ENCODE measurements at regions not wholly inside any gene's neighbourhood (a gene's known extent, or its start where the extent isn't known, plus 50 kb on each side); places are given as distances from the start of the nearest gene placed in this dataset.
"Not testable (repeated sequence)": the region's sequence is repeated elsewhere in the genome, so short reads cannot be mapped to it uniquely, and the experiment has no call there.

- DNase-seq: no peak
Observed at GRCh38 chr6:151154418-151154817, 85.3 kb upstream of the AKAP12 start.

GRCh38 chr6:151155095-151155494 lies 84.7 kb upstream of the AKAP12 start:
- DNase-seq: no peak

- DNase-seq: peak; percentile 23
Observed at GRCh38 chr6:151160929-151161757, 78.6 kb upstream of the AKAP12 start.

- no peak for DNase-seq
Observed at GRCh38 chr6:151164383-151164782, 75.4 kb upstream of the AKAP12 start.

GRCh38 chr6:151166180-151166579 lies 73.6 kb upstream of the AKAP12 start:
- no peak for DNase-seq

- no peak for DNase-seq
Observed at GRCh38 chr6:151167034-151167433, 72.7 kb upstream of the AKAP12 start.

GRCh38 chr6:151170622-151171246 lies 69.0 kb upstream of the AKAP12 start:
- no peak for DNase-seq

- DNase-seq: no peak
Observed at GRCh38 chr6:151172751-151173150, 67.0 kb upstream of the AKAP12 start.

GRCh38 chr6:151175662-151176445 lies 63.9 kb upstream of the AKAP12 start:
- no peak for DNase-seq

GRCh38 chr6:151176911-151177770 lies 62.6 kb upstream of the AKAP12 start:
- no peak for DNase-seq

- DNase-seq: no peak
Observed at GRCh38 chr6:151178373-151178772, 61.4 kb upstream of the AKAP12 start.

GRCh38 chr6:151179321-151179720 lies 60.4 kb upstream of the AKAP12 start:
- DNase-seq: peak; percentile 86

- no peak for DNase-seq
Observed at GRCh38 chr6:151180330-151181048, 59.3 kb upstream of the AKAP12 start.

- no peak for DNase-seq
Observed at GRCh38 chr6:151181706-151182363, 57.9 kb upstream of the AKAP12 start.

GRCh38 chr6:151182958-151183357 lies 56.8 kb upstream of the AKAP12 start:
- not testable (repeated sequence) for DNase-seq

- DNase-seq: no peak
Observed at GRCh38 chr6:151185148-151185547, 54.6 kb upstream of the AKAP12 start.

- no peak for DNase-seq
Observed at GRCh38 chr6:151186306-151186705, 53.5 kb upstream of the AKAP12 start.

- DNase-seq: no peak
Observed at GRCh38 chr6:151186804-151187330, 52.9 kb upstream of the AKAP12 start.
